ENCODE measurements at regions not wholly inside any gene's neighbourhood (a gene's known extent, or its start where the extent isn't known, plus 50 kb on each side); places are given as distances from the start of the nearest gene placed in this dataset.

DNA sequence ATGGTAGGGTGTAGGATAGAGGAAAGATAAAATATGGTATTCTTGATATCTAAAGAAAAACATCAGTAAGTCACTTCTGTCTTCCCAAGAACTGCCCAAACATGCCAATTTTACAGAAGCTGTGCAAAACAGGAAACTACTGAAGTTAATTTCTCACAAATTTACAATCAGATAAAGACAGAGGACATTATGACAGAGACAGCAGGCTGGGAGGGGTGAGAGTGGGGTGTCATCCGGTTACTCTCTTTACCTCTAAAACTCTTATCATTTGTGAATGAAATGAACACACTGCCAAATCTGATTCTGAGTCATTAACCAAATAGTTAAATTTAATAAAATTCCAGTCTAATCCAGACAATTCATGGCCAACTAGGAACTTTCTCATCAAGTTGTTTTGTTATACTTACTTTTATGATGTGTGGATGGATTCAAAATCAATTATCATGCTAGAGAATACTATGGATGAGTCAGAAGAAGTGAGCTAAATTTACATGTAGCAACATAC, 323.2 kb upstream of the MEX3C start:
- no peak for TF ChIP-seq POLR2A (IDR thresholded peaks at IDR 0.05)
- intact Hi-C loops (cut with DNase I): no loop called here
- WGBS: 25% methylated on average over 1 of the region's 1 CpG

GRCh38 chr18:51522338-51522737, 324.9 kb upstream of the MEX3C start:
- Histone ChIP-seq H3K36me3 (no peaks in the 10 kb centered on the region), H3K27me3 (replicated peaks; ENCODE audit: insufficient read depth) (no peaks in the 10 kb centered on the region), H3K4me3 (no peak overlapping the region), H3K4me1 (replicated peaks) (no peaks in the 10 kb centered on the region), H3K27ac (no peak overlapping the region), H3K9me3 (no peaks in the 10 kb centered on the region)
- intact Hi-C loops (cut with DNase I): no loop called here
- WGBS: 54% methylated on average over 7 of the region's 7 CpGs
- no peak for TF ChIP-seq CTCF (IDR thresholded peaks at IDR 0.05)
- no peak for TF ChIP-seq POLR2AphosphoS5 (IDR thresholded peaks at IDR 0.05)
- no peak for TF ChIP-seq POLR2A (IDR thresholded peaks at IDR 0.05)
- no peak for DNase-seq (ENCODE audit: low spot score)

More for the DNA sequence above, 323.2 kb upstream of the MEX3C start:
- H3K9me3 ChIP-seq: no peaks in the 10 kb centered on the region
- no peaks in the 10 kb centered on the region for H3K27me3 ChIP-seq (replicated peaks; ENCODE audit: insufficient read depth)
- no peak for DNase-seq (ENCODE audit: low spot score)
- no peak overlapping the region for H3K27ac ChIP-seq
- no peaks in the 10 kb centered on the region for H3K4me1 ChIP-seq (replicated peaks)
- H3K36me3 ChIP-seq: no peaks in the 10 kb centered on the region
- no peak overlapping the region for H3K4me3 ChIP-seq

- no peak for TF ChIP-seq POLR2AphosphoS5 (IDR thresholded peaks at IDR 0.05)
- H3K9me3 ChIP-seq: no peaks in the 10 kb centered on the region
- no peak for DNase-seq (ENCODE audit: low spot score)
- no peaks in the 10 kb centered on the region for H3K4me1 ChIP-seq (replicated peaks)
- H3K27me3 ChIP-seq (replicated peaks; ENCODE audit: insufficient read depth): no peaks in the 10 kb centered on the region
- 83% methylated on average over 3 of the region's 3 CpGs for WGBS
- no peak overlapping the region for H3K27ac ChIP-seq
- no peaks in the 10 kb centered on the region for H3K36me3 ChIP-seq
- no peak overlapping the region for H3K4me3 ChIP-seq
- intact Hi-C loops (cut with DNase I): no loop called here
Observed at GRCh38 chr18:51522821-51523220, 325.3 kb upstream of the MEX3C start.

- DNase-seq (ENCODE audit: low spot score): no peak
- TF ChIP-seq CTCF (IDR thresholded peaks at IDR 0.05) (no peak), POLR2AphosphoS5 (IDR thresholded peaks at IDR 0.05) (no peak), POLR2A (IDR thresholded peaks at IDR 0.05) (no peak)
- no peak overlapping the region for H3K4me3 ChIP-seq
- H3K9me3 ChIP-seq: no peaks in the 10 kb centered on the region
- no peaks in the 10 kb centered on the region for H3K4me1 ChIP-seq (replicated peaks)
- H3K27ac ChIP-seq: no peak overlapping the region
- intact Hi-C loops (cut with DNase I): no loop called here
- H3K36me3 ChIP-seq: no peaks in the 10 kb centered on the region
- WGBS: 67% methylated on average over 3 of the region's 3 CpGs
- H3K27me3 ChIP-seq (replicated peaks; ENCODE audit: insufficient read depth): no peaks in the 10 kb centered on the region
Observed at GRCh38 chr18:51523671-51524070, 326.2 kb upstream of the MEX3C start.

DNA sequence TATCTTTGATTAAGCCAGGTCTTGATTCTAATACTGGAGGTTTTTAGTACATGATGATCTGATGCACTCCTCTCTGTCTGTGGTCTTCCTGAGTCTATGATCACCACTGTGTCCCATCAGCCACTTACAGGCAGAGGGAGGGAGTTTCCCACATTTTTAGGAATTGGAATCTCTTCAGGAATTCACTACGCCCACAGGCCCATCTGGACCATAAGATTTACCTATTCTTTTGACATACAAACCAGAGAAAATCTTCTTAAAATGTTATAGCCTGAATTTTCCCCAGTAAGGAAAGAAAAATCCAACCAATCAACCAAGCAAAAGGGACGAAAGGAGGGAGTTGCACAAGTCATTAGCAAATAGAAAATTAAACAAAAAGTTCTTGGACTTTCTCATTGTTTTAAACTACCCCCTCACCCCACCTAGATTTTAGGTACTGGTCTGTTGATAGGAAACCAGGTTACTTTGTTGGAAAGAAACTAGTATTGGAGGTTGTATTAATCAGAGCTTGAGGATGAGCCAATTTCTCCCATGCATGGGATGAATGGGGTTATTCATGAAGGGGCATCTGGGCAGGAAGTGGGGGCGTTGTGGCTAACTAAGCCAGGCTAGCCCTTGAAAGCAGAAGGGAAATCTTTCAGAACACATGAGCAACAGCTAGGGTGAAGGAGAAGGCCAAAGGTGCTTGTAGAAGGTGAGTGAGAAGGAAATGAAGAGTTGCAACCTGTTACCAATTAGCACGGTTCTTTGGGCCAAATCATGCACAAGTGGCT, 328.2 kb upstream of the MEX3C start:
- Histone ChIP-seq H3K36me3 (no peaks in the 10 kb centered on the region), H3K4me1 (replicated peaks) (no peaks in the 10 kb centered on the region), H3K27me3 (replicated peaks; ENCODE audit: insufficient read depth) (no peaks in the 10 kb centered on the region), H3K9me3 (no peaks in the 10 kb centered on the region), H3K27ac (no peak overlapping the region), H3K4me3 (no peak overlapping the region)
- no peak for DNase-seq (ENCODE audit: low spot score)
- WGBS: 60% methylated on average over 4 of the region's 4 CpGs
- TF ChIP-seq POLR2AphosphoS5 (IDR thresholded peaks at IDR 0.05): no peak
- TF ChIP-seq CTCF (IDR thresholded peaks at IDR 0.05): no peak
- TF ChIP-seq POLR2A (IDR thresholded peaks at IDR 0.05): no peak
- intact Hi-C loops (cut with DNase I): no loop called here

GRCh38 chr18:51527826-51528225, 330.3 kb upstream of the MEX3C start:
- H3K9me3 ChIP-seq: no peaks in the 10 kb centered on the region
- no peak overlapping the region for H3K27ac ChIP-seq
- DNase-seq (ENCODE audit: low spot score): no peak
- no peaks in the 10 kb centered on the region for H3K27me3 ChIP-seq (replicated peaks; ENCODE audit: insufficient read depth)
- no peak overlapping the region for H3K4me3 ChIP-seq
- intact Hi-C loops (cut with DNase I): no loop called here
- 83% methylated on average over 1 of the region's 1 CpG for WGBS
- H3K36me3 ChIP-seq: no peaks in the 10 kb centered on the region
- no peaks in the 10 kb centered on the region for H3K4me1 ChIP-seq (replicated peaks)
- TF ChIP-seq POLR2AphosphoS5 (IDR thresholded peaks at IDR 0.05): no peak
- TF ChIP-seq POLR2A (IDR thresholded peaks at IDR 0.05): no peak
- TF ChIP-seq CTCF (IDR thresholded peaks at IDR 0.05): no peak
